ENCODE measurements at regions not wholly inside any gene's neighbourhood (a gene's known extent, or its start where the extent isn't known, plus 50 kb on each side); places are given as distances from the start of the nearest gene placed in this dataset.

DNA sequence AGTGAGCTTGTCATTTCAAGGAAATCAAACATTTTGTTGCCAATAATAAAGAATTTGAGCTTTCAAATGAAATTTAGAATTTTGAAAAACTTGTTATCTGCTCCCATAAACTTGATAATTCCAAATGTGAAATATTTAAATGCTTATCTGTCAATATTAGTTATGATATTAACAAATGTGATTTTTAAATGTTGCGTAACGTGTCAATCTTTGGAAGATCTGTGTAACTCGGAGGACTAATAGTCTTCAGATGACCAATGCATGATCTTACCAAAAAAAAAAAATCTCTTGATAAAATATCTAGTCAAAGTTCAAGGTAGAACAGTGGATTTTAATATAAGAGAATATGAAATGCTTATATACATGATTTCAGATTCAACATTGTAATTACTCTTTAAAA lies 274.5 kb upstream of the HSF2 start:
- TF ChIP-seq FOXM1 (IDR thresholded peaks at IDR 0.05; ENCODE audit: borderline replicate concordance, low read depth) (no peak), NFIC (IDR thresholded peaks at IDR 0.05) (no peak), EGR1 (IDR thresholded peaks at IDR 0.05) (no peak), CEBPB (IDR thresholded peaks at IDR 0.05) (no peak), TCF12 (IDR thresholded peaks at IDR 0.05; ENCODE audit: low read depth) (no peak), EP300 (IDR thresholded peaks at IDR 0.05; ENCODE audit: borderline replicate concordance) (no peak)
- TF ChIP-seq, protein P1, sequence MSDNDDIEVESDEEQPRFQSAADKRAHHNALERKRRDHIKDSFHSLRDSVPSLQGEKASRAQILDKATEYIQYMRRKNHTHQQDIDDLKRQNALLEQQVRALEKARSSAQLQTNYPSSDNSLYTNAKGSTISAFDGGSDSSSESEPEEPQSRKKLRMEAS (IDR thresholded peaks at IDR 0.05) = no peak

DNA sequence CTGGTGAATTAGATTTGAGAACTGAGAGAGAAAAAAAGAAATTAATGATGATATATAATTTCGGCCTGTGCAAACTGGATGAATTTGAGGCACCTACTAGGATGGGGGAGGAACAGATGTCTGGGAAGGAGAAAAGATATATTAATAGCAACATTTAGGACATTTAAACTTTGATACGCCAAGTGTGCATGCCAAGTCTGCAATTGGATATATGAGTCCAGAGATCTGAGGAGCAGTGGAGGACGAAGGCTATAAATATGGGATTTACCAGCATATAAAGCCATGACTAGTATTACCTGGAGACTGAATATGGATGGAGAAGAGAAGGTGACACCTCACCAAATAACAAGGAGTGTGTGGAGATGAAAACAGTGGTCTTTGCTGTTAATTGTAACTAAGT lies 272.6 kb upstream of the HSF2 start:
- TF ChIP-seq TAF1 (IDR thresholded peaks at IDR 0.05; ENCODE audit: low read depth) (no peak), NFIC (IDR thresholded peaks at IDR 0.05) (no peak), EGR1 (IDR thresholded peaks at IDR 0.05) (no peak), ZBTB7A (IDR thresholded peaks at IDR 0.05; ENCODE audit: low read depth) (no peak), TEAD4 (IDR thresholded peaks at IDR 0.05) (no peak), CEBPB (IDR thresholded peaks at IDR 0.05) (no peak), EP300 (IDR thresholded peaks at IDR 0.05; ENCODE audit: borderline replicate concordance) (no peak)

DNA sequence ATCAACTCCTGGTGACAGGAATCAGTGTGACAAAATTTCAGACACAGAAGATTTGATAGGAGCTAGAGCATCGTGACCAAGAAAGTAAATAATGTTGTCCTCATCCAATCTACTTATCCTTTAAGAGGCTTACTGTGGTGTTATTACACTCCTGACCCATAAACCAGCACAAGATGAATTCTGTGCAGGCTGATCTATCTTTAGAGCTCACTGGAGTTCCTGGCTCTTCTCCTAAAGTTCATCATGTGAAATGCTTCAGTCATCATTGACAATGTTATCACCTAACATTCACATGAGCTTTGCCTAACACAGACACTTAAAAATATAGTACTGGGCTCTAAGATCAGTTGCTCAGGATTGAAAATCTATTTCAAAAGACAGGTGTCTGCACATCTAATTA lies 271.0 kb upstream of the HSF2 start:
- no peak for TF ChIP-seq NFIC (IDR thresholded peaks at IDR 0.05)
- TF ChIP-seq USF1 (IDR thresholded peaks at IDR 0.05) = no peak
- no peak for TF ChIP-seq REST (IDR thresholded peaks at IDR 0.05; ENCODE audit: low read depth)
- no peak for TF ChIP-seq TAF1 (IDR thresholded peaks at IDR 0.05; ENCODE audit: low read depth)
- TF ChIP-seq, protein P1 (IDR thresholded peaks at IDR 0.05) = no peak
- no peak for TF ChIP-seq YY1 (IDR thresholded peaks at IDR 0.05; ENCODE audit: low read depth)
- TF ChIP-seq ZBTB7A (IDR thresholded peaks at IDR 0.05; ENCODE audit: low read depth) = no peak
- no peak for TF ChIP-seq TCF12 (IDR thresholded peaks at IDR 0.05; ENCODE audit: low read depth)
- TF ChIP-seq EGR1 (IDR thresholded peaks at IDR 0.05) = no peak
- no peak for TF ChIP-seq CREB1 (IDR thresholded peaks at IDR 0.05; ENCODE audit: low read depth)
- no peak for TF ChIP-seq TEAD4 (IDR thresholded peaks at IDR 0.05)

DNA sequence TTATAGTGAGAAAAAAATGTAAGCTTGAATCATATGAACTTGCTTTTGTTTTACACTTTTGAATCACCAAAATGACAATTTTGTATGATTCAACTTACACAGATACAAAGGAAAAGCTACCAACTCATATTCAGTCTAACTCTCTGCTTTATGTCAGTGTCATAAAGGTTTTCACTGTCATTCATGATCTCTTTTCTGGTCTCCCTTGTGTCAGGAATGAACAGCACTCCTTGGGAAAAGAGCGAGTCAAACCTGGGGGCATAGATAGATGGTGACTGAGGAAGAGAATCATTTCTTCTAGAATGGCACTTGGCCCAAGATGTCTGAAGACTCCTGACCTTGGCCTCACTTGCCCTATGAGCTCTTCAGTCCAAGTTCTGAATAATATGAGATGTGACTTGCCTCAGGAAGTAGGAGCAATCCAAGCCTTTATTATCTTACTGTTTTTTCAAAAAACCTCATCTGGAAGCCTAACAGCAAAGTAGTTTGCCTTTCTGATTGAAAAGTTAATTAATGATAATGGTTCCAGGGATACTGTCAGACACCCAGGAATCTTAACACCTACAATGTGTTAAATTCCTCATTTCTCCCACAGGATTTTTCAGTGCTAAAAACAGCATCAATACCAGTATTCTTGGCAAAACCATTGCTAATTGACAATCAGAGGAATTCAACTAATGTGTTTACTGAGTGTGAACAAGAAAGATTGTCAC lies 270.0 kb upstream of the HSF2 start:
- TF ChIP-seq ZBTB7A (IDR thresholded peaks at IDR 0.05; ENCODE audit: low read depth) (no peak), YY1 (IDR thresholded peaks at IDR 0.05; ENCODE audit: low read depth) (no peak), TAF1 (IDR thresholded peaks at IDR 0.05; ENCODE audit: low read depth) (no peak), CEBPB (IDR thresholded peaks at IDR 0.05) (no peak), EP300 (IDR thresholded peaks at IDR 0.05; ENCODE audit: borderline replicate concordance) (no peak), TCF12 (IDR thresholded peaks at IDR 0.05; ENCODE audit: low read depth) (no peak), EGR1 (IDR thresholded peaks at IDR 0.05) (no peak)
- TF ChIP-seq, protein P1 (IDR thresholded peaks at IDR 0.05) = no peak

- TF ChIP-seq REST (IDR thresholded peaks at IDR 0.05; ENCODE audit: low read depth) (no peak), TCF12 (IDR thresholded peaks at IDR 0.05; ENCODE audit: low read depth) (no peak), RAD21 (IDR thresholded peaks at IDR 0.05; ENCODE audit: low read depth) (no peak), EP300 (IDR thresholded peaks at IDR 0.05; ENCODE audit: borderline replicate concordance) (no peak)
Measured at GRCh38 chr6:122130026-122130348, 269.5 kb upstream of the HSF2 start.

DNA sequence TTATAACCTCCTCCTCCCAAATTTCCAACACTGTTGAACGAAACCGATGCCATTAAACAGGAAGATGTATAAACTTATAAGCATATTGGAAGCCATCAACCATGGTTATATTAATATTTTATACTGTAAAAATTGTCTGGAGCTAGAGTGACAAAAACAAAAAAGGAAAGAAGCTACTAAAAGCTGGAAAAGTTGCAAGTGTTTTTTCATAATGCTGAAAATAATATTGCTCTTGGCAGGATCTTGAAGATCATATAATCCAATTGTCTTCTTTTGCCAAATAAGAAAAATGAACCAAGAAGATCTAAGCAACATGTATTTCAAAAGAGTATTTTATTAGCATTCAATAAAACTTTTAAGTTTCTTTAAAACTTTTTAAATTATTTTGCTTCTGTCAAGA lies 268.9 kb upstream of the HSF2 start:
- TF ChIP-seq TAF1 (IDR thresholded peaks at IDR 0.05; ENCODE audit: low read depth) (no peak), TCF12 (IDR thresholded peaks at IDR 0.05; ENCODE audit: low read depth) (no peak), EP300 (IDR thresholded peaks at IDR 0.05; ENCODE audit: borderline replicate concordance) (no peak), CEBPB (IDR thresholded peaks at IDR 0.05) (no peak), YY1 (IDR thresholded peaks at IDR 0.05; ENCODE audit: low read depth) (no peak), EGR1 (IDR thresholded peaks at IDR 0.05) (no peak), REST (IDR thresholded peaks at IDR 0.05; ENCODE audit: low read depth) (no peak), CREB1 (IDR thresholded peaks at IDR 0.05; ENCODE audit: low read depth) (no peak), RAD21 (IDR thresholded peaks at IDR 0.05; ENCODE audit: low read depth) (no peak), FOXM1 (IDR thresholded peaks at IDR 0.05; ENCODE audit: borderline replicate concordance, low read depth) (no peak), TEAD4 (IDR thresholded peaks at IDR 0.05) (no peak)
- TF ChIP-seq, protein P1 (IDR thresholded peaks at IDR 0.05) = no peak

All from Ishikawa (cell line).